CMK (cell line): ENCODE measurements at regions not wholly inside any gene's neighbourhood (a gene's known extent, or its start where the extent isn't known, plus 50 kb on each side); places are given as distances from the start of the nearest gene placed in this dataset.

ENCODE experiments used
- DNase-seq: peaks from one replicate; pipeline ENCODE4 v3.0.0-alpha.2; 2010; ENCODE audit warnings: low read depth

DNA sequence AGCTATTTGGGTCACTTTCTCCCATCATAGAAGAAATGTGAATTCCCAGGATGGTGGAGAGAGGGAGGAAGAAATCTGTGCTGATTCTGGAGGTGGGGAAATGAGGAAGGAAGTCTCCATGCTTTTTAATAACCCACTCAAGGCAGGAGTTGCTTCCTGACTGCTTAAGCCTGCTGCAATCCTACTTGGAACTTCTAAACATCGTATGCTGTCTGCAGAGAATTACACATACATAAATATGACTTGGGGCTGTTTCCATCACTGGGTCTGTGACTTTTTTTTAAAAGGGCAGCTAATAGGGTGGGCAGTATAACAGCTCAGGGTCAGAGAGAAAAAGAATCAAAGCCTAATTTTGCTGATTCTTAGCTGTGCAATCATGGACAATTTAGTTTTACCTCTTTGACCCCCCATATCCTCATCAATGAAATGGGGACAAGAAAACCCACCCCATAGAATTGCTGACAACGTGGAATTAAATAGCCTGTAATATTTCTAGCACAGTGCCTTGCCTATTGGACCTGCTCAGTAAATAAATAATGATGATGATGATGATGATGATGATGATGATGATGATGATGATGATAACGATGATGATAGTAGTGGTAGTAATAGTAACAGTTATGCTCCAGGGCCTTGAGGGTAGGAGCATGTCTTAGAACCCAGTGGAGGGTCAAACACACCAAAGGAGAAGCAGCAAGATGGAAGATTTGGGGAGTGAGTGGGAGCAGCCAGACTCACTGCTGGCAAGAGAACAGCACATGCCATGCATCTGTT, 166.7 kb upstream of the LRFN2 start:
- DNase-seq = no peak

- no peak for DNase-seq
These were observed 165.9 kb upstream of the LRFN2 start for GRCh38 chr6:40753048-40753447.

DNA sequence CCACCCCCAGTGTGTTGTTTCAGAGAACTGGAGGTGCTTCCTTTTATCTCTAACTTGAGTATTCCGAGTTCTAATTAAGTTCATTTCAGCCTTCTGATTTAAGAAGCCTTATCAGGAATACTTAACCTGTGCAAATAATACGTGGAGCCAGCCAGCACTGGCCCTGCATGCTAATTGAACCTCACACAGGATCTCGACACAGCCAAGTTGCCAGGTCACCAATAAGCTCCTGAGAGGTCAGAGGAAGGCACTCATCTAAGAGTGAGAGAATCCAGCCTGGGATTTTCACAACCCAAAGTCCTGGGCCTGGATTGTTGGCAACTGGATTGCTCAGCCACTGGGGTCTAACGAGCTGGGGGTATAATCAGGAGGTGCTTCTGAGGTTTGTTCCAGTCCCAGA, 157.7 kb upstream of the LRFN2 start:
- DNase-seq = no peak

DNA sequence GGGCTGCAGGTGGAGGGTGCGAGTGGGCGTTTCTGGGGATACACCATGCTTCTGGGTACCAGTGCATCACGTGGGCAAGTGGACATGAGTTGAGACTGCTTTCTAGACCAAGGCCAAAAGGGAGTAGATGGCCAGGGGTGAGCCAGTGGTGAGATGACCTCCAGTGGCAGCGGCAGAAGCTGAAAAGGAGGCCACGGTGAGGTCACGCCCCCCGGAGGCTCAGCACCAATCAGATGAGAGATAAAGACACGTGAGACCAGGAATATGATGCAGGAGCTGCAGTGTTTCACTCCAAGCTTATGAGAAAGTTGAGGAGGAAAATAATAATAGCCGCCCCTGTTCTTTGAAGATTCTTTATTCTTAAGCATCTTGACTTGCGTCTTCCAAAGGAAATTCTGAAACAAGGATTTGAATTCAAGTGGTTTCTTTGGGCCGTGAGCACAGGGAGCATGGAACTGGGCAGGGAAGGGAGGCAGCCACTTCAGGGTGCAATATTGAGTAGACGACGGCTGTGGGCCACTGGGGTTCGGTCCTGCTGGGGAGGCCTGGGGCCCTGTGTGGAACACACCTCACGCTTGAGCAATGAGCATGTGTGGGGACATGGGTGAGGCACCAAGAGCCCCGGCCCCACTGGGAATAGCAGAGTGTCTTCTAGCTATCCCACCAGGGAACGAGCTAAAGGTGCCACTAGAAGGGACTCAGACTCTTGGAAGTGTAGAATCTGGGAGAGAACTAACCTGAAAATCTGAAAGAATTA, 156.7 kb upstream of the LRFN2 start:
- no peak for DNase-seq

DNA sequence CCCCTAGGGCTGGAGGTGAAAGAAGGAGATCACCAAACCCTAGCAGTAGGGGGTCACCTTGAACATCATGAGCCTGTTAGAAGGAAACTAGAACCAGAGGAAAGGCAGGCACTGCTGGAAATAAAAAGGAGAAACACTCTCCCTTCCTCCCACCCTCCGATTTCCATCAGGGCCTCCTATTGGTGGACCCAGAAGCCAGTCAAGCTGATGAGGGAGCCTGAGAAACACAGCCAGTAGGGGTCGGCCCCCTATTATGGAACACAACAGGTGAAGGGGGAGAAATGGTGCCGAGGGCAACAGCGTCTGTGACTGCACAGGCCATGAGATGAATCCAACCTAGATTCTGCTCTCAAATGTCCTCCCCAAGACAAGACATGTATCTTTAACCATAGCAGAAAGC, 156.1 kb upstream of the LRFN2 start:
- DNase-seq = no peak

DNA sequence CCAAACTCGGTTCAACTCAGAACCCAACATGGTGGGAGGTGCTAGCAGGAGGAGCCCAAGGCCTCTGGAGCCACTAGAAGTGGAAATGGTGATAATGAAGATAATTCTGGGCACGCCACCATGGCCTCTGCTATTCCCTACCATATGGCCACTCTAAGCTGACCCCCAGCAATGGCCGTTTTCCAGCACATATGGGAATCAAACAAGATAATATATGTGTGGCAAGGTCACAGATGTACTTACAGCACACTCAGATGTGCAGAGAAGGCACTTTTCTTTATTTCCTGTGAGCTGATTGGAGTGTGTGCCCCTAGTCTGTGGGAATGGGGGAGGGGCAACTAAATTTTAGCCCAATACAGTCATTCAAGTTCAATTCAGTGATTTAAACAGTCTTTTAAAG, 153.4 kb upstream of the LRFN2 start:
- DNase-seq = no peak

GRCh38 chr6:40738551-40739193, 151.5 kb upstream of the LRFN2 start:
- DNase-seq = no peak

GRCh38 chr6:40735521-40735920, 148.4 kb upstream of the LRFN2 start:
- DNase-seq = no peak

DNA sequence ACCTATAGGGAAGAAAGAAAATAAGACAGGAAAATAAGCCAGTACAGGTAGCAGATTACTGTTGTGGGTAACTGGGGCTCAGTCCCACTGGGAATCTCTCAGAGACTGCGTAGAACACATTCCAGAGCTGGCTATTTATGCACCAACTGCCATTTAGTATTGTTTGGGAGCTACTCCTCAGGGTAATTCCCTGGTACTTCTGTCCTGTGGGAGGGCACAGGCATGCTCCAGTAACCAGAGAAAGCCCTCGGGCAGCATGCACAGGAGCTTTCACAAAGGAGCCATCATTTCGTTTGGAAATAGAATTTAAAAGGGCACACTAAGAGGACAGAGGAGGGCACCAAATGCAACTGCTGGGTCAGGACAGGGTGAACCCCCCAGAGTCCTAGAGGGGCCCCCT, 148.0 kb upstream of the LRFN2 start:
- DNase-seq = no peak

DNA sequence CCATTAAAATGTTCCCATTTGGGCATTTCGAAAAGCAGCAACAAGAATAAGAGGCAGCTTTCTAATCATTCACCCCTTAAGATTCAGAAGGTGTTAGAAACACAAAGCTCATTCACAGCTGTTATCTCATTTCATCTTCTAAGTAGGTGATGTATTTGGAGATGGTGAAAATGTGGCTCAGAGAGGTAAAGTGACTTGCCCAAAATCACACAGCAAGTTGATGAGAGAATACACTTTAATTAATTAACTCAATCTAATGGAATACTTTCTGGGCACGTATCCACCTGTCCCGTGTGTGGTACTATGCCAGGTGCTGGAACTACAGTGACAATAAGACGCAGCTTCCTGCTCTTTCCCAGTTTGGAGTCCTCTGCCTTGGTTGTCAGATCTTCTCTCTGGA, 147.4 kb upstream of the LRFN2 start:
- no peak for DNase-seq

- DNase-seq = no peak
These were observed 146.7 kb upstream of the LRFN2 start for GRCh38 chr6:40733770-40734396.

DNA sequence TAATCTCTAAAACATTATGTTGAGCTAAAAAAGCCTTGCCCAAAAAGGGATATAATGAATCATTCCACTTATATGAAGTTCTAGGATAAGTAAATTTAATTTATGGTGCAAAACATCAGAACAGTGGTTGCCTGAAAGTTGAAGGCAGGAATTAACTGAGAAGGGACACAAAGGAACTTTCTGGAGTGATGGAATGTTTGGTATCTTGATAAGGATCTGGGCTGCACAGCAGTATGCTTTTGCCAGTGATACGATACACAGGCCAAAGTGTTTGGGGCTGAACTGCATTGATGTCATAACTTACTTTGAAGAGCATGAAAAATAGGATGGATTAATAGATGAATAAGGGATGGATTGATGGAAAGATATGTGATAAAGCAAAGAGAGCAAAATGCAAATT, 146.1 kb upstream of the LRFN2 start:
- DNase-seq = no peak

- DNase-seq = no peak
These were observed 145.7 kb upstream of the LRFN2 start for GRCh38 chr6:40732878-40733277.

GRCh38 chr6:40728643-40729042, 141.5 kb upstream of the LRFN2 start:
- DNase-seq = no peak

DNA sequence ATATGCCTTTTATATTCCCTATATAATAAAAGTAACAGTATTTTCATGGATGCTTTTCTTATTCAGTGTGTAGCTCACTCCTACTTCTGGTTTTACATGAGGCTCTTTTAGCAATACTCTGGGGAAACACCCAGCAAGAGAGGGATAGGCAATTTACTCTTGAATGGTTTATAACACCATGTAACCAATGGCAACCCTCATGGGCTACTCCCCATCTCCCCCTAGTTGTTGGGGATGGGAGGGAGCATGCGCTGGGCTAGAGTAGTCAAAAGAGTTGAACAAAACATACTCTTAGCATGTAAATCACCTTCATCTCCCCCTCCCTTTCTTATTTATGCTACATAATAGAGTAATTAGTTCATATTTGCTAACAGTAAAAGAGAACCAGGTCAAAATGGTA, 140.1 kb upstream of the LRFN2 start:
- no peak for DNase-seq

- no peak for DNase-seq
These were observed 139.7 kb upstream of the LRFN2 start for GRCh38 chr6:40726853-40727252.

- DNase-seq = no peak
These were observed 138.2 kb upstream of the LRFN2 start for GRCh38 chr6:40725390-40725789.

DNA sequence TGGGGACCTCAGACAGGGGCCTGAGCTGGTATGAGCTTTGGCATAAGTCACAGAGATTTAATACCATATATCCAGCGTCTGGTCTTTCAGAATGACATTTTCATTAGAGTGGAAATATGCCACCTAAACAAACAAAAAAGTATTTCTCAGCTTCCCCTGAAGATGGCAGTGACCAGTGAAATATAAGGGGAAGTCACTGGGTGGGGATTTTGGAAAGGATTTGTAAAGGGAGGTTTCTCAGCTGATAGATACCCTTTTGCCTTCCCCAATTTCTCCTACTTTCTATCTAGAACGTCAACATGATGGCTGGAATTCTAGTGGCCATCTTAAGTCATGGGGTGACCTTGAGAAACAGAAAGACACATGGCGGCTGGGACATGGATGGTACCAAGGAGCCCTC, 137.7 kb upstream of the LRFN2 start:
- DNase-seq = no peak

DNA sequence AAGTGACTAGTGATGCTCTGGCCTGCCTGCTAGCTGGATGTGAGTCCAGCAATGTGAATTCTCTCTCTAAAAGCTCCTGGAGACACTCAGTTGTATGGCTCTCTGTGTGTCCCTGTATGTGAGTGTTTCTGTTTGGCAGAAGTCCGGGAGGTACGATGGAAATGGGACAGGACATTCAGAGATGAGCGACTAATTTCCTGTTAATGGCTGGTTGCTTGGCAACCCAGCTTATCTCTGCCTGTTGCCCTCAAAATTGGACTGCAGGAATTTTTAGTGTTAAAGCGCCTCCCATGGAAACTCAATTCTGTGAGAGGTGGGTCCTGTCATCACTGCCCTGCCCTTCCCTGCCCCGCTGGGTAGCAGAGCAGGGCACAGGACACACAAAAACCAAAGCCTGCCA, 136.8 kb upstream of the LRFN2 start:
- no peak for DNase-seq

- DNase-seq = no peak
These were observed 135.5 kb upstream of the LRFN2 start for GRCh38 chr6:40722553-40723258.

GRCh38 chr6:40722091-40722490, 134.9 kb upstream of the LRFN2 start:
- DNase-seq = no peak

GRCh38 chr6:40721271-40721952, 134.2 kb upstream of the LRFN2 start:
- no peak for DNase-seq
